Fibroblast of skin of abdomen (primary cell): ENCODE measurements at regions not wholly inside any gene's neighbourhood (a gene's known extent, or its start where the extent isn't known, plus 50 kb on each side); places are given as distances from the start of the nearest gene placed in this dataset.
"Not testable (repeated sequence)": the region's sequence is repeated elsewhere in the genome, so short reads cannot be mapped to it uniquely, and the experiment has no call there.

ENCODE experiments used
- DNase-seq: peaks from one replicate; pipeline ENCODE4 v3.0.0-alpha.2; 2013

- peak; percentile 8 for DNase-seq
These were observed 94.5 kb upstream of the TRIM77 start for GRCh38 chr11:89615642-89616041.

GRCh38 chr11:89616161-89616560 lies 93.9 kb upstream of the TRIM77 start:
- DNase-seq: not testable (repeated sequence)

GRCh38 chr11:89616999-89617602 lies 93.0 kb upstream of the TRIM77 start:
- DNase-seq: peak; percentile 12

- not testable (repeated sequence) for DNase-seq
These were observed 89.4 kb upstream of the TRIM77 start for GRCh38 chr11:89620721-89621120.

- DNase-seq: no peak
These were observed 84.9 kb upstream of the TRIM77 start for GRCh38 chr11:89625171-89625570.

GRCh38 chr11:89626366-89626765 lies 83.7 kb upstream of the TRIM77 start:
- DNase-seq: no peak

GRCh38 chr11:89626881-89627280 lies 83.2 kb upstream of the TRIM77 start:
- DNase-seq: not testable (repeated sequence)

- no peak for DNase-seq
These were observed 76.9 kb upstream of the TRIM77 start for GRCh38 chr11:89633135-89633705.

- not testable (repeated sequence) for DNase-seq
These were observed 69.3 kb upstream of the TRIM77 start for GRCh38 chr11:89640777-89641176.

GRCh38 chr11:89648232-89648631 lies 61.9 kb upstream of the TRIM77 start:
- DNase-seq: not testable (repeated sequence)

GRCh38 chr11:89648996-89649395 lies 61.1 kb upstream of the TRIM77 start:
- DNase-seq: not testable (repeated sequence)

GRCh38 chr11:89654669-89655068 lies 55.4 kb upstream of the TRIM77 start:
- not testable (repeated sequence) for DNase-seq

- DNase-seq: not testable (repeated sequence)
These were observed 51.3 kb upstream of the TRIM77 start for GRCh38 chr11:89658767-89659166.

- not testable (repeated sequence) for DNase-seq
These were observed 50.7 kb upstream of the TRIM77 start for GRCh38 chr11:89659414-89659813.

- DNase-seq: no peak
These were observed 49.9 kb upstream of the TRIM77 start for GRCh38 chr11:89660234-89660633.
